HG03175 (cell line): ENCODE measurements at regions not wholly inside any gene's neighbourhood (a gene's known extent, or its start where the extent isn't known, plus 50 kb on each side); places are given as distances from the start of the nearest gene placed in this dataset.
"Not testable (repeated sequence)": the region's sequence is repeated elsewhere in the genome, so short reads cannot be mapped to it uniquely, and the experiment has no call there.

Source experiments
- ATAC-seq: cut with Tn5 transposase; IDR thresholded peaks from one replicate; pipeline ENCODE4 v1.9.1; 2021; ENCODE audit warnings: mild to moderate bottlenecking, moderate library complexity; ENCODE audit not compliant: unreplicated experiment

- no peak for ATAC-seq
Measured at GRCh38 chr6:92329208-92329847, 1090.0 kb downstream of the EPHA7 start.

DNA sequence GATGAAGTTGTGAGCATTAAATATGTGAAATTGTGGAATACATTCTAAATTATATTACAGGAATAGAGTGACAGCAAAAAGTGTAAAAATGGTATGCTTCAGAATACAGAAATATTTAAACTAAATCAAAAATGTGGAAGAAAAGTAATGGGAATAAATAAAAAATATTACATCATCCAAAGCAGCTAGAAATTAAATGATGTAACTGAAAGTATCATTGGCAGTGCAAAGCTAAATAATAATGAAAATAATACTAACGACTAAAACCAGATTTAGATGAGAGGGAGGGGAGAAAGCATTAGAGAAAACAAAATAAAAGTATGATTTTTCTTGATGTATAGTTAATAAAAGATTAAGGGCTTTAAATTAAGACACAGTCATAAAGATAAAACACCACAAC, 1104.0 kb downstream of the EPHA7 start:
- ATAC-seq: no peak

DNA sequence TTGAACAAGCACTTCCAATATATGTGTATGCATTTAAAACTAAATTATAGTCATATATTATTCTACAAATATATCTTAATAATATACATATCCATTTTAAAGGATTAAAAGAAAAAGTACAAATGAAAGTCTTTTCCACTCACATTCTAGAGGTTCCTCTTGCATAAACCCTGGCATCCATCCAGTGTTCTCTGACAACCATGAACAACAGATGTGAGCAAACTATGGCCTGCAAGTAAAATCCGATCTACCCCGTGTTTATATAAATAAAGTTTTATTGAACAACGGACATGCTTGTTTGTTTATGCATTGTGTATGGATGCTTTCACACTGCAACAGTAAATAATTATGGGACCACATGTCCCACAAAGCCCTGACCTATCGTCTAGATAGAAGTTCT, 1122.3 kb downstream of the EPHA7 start:
- ATAC-seq: no peak

- no peak for ATAC-seq
Measured at GRCh38 chr6:92292067-92292466, 1127.3 kb downstream of the EPHA7 start.

DNA sequence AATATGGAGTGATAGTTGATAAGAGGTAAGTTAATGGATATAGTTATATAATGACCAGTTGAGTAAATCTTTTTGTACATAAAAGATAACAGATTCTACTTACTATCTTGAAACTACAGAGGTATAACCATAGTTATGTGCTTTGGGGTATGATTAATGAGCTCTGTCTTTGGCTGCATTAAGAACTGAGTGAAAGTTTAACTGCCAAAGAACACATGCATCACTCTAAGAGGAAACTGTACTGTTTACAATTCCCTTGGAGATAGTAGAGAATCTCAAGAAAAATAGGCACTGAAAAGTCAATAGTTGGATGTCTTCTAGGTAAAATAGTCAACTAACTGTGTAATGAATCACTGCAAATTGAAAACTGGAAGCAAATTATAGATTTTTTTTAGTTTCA, 1129.5 kb downstream of the EPHA7 start:
- ATAC-seq: no peak

DNA sequence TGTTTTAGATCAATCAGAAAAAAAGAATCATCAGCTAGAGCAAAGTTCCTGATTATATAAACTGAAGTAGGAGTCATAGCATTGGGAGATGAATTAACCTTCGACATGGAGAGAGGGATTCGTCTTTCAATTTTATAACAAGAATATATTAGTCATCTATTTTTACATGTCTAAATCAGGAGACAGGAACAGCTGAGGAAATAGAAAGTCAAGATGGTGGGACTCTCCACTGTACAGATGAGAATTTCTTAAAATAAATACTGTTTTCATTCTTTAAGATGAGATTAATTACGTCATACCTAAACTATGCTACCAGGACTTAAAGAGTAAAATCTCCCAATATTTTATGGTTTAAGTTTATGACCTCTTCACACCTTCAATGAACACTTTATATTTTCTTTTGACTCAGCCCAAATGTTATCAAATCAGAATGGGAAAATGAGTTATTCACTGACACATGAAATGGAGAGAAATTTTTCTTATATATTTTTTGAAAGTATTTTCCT, 1137.7 kb downstream of the EPHA7 start:
- no peak for ATAC-seq

GRCh38 chr6:92275150-92275549, 1144.2 kb downstream of the EPHA7 start:
- no peak for ATAC-seq

DNA sequence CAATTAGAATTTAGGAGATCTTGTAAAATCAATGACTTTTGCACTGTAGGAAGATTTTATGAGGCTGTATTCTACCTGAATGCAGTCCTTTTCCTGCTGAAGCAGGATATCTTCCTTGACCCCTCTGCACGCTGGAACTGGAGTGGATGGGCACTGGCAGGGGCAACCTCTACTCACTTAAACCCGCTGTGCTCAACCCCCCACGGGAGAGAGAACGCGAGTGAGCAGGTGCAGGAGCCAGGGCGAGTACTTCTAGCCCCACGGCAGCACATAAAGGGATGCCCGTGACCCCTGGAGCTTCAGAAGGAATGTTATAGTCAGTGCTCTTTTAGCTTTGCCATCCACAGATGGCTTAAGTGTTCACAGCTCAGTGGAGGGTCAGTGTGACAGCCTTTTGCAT, 1144.8 kb downstream of the EPHA7 start:
- no peak for ATAC-seq

DNA sequence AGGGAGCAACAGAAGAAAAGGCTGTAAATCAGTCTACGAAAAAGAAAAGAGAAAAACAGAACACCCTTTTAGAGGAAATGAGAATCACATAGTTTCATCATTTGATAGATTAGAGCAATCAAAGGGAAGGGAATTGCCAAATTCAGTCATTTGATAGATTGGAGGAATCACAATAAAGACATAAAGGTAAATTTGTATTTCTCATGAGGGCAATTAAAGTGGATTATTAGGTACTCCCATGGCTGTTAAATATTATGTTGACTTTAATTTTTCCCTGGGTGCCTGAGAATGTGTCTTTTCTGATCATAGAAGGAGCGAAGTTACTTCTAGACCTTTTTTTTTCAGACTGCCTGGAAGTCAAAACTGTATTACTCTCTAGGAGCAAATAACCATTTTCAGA, 1145.7 kb downstream of the EPHA7 start:
- no peak for ATAC-seq

- ATAC-seq: no peak
Measured at GRCh38 chr6:92271091-92271490, 1148.3 kb downstream of the EPHA7 start.

- ATAC-seq: no peak
Measured at GRCh38 chr6:92270365-92270764, 1149.0 kb downstream of the EPHA7 start.

DNA sequence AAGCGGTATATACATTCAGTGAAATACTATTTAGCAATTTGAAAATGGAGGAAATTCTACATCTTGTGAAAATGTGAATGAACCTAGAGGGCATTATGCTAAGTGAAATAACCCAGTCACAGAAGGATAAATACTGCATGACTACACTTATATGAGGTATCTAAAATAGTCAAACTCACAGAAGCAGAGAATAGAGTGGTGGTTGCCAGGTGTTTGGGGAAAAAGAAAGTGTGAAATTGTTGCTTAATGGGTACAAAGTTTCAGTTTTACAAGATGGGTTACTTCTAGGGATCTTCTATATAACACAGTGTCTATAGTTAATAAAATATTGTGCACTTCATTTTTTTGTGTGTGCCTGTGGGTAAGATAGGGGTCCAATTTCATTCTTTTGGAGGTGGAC, 1152.0 kb downstream of the EPHA7 start:
- no peak for ATAC-seq

GRCh38 chr6:92263864-92264263, 1155.5 kb downstream of the EPHA7 start:
- no peak for ATAC-seq

GRCh38 chr6:92259171-92259570, 1160.2 kb downstream of the EPHA7 start:
- ATAC-seq: no peak

- no peak for ATAC-seq
Measured at GRCh38 chr6:92243315-92243714, 1176.0 kb downstream of the EPHA7 start.

- no peak for ATAC-seq
Measured at GRCh38 chr6:92231171-92231701, 1188.1 kb downstream of the EPHA7 start.

- not testable (repeated sequence) for ATAC-seq
Measured at GRCh38 chr6:92219987-92220386, 1199.4 kb downstream of the EPHA7 start.

- no peak for ATAC-seq
Measured at GRCh38 chr6:92216717-92217116, 1202.6 kb downstream of the EPHA7 start.

GRCh38 chr6:92201618-92202017, 1217.7 kb downstream of the EPHA7 start:
- ATAC-seq: no peak

DNA sequence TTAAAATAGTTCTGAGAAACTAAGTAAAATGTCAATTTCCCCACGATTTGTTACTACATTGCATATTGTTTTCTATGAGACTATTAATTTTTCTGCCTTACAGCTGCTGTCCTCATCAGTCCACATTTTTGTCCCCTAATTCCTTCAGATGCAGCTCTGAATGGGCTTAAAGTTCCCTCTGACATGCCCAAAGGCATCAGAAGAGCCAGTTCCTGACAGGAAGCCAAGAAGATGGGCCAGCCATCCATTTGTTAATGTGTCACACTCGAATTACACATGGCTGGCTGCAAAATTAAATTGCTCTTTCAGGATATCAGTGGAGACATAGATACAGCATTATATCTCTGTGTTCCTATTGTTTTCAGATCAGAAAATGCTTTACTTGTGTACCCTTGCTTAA, 1223.0 kb downstream of the EPHA7 start:
- ATAC-seq: no peak

GRCh38 chr6:92195796-92196195, 1223.6 kb downstream of the EPHA7 start:
- ATAC-seq: no peak

DNA sequence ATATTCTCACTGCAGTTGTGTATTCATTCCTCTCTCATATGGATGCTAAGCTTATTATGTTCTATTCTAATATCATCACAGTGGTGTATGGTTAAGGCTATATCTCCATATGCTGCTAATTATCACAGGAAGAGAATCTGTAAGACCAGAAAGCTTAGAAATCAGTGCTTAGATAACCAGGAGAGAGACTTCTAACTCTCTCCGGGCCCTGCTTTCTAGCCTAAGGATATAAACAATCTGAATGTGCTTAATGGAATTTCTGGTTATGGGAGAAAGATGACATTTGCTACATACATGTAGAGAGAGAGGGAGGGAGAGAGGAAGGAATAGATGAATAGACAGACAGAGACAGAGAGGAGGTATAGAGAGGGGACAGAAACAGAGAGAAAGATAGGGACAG, 1231.3 kb downstream of the EPHA7 start:
- ATAC-seq: no peak

- no peak for ATAC-seq
Measured at GRCh38 chr6:92184933-92185332, 1234.4 kb downstream of the EPHA7 start.
